ENCODE measurements at regions not wholly inside any gene's neighbourhood (a gene's known extent, or its start where the extent isn't known, plus 50 kb on each side); places are given as distances from the start of the nearest gene placed in this dataset.

DNA sequence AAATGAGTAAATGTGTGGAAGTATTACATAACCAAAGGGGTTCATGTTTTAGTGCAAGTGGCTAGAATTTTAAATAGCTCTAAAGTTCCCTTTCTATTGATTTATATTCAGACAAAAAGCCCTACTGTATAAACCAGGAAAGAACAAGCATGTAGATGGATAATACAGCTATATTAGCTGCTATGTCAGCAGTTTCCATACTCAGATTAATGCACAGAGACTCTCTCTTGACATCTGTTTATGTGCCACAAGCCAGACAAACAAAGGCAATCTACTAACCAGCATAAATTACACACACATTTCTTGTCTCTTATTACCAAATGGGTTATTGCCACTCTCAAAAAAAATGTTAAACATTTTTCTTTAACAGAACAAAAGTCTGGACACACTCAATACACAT, 760.1 kb upstream of the NECTIN3 start:
- Histone ChIP-seq H3K9me3 (ENCODE audit: control insufficient read depth in 2 of 3, low read length in 3 of 3) (no peaks in the 10 kb centered on the region), H3K36me3 (ENCODE audit: control insufficient read depth in 2 of 3, insufficient read depth in 3 of 3, low read length in 3 of 3) (no peaks in the 10 kb centered on the region), H3K4me3 (ENCODE audit: low read length) (no peak overlapping the region), H3K4me1 (ENCODE audit: control insufficient read depth in 2 of 2, insufficient read depth in 2 of 2, low read length in 2 of 2) (no peaks in the 10 kb centered on the region), H3K27me3 (ENCODE audit: control insufficient read depth in 2 of 2, insufficient read depth in 2 of 2, low read length in 2 of 2) (no peaks in the 10 kb centered on the region), H3K27ac (ENCODE audit: low read depth, low read length) (no peak overlapping the region)
- ATAC-seq: no peak
- Mint-ChIP-seq H3K36me3 (no peaks in the 10 kb centered on the region), H3K4me3 (no peak overlapping the region), H3K4me1 (peaks cover 0 to 21% (median 12%) of the 10 kb centered on the region in 7 donors), H3K27me3 (peaks cover 0 to 3% (median 0%) of the 10 kb centered on the region in 5 donors), H3K9me3 (no peaks in the 10 kb centered on the region), H3K27ac (no peak overlapping the region)
- ChIA-PET POLR2A (interaction anchor here (0.5 to 0.7 kb wide), 2 partner anchors 661 to 1185 kb away, joined by 4 read pairs; no protein-coding TSS in a partner anchor), CTCF (interaction anchor here (0.7 to 1.6 kb wide), 3 partner anchors 8 to 578 kb away, joined by 3 to 5 read pairs (median 4); no protein-coding TSS in a partner anchor)
- no peak for DNase-seq
- intact Hi-C loops (cut with micrococcal nuclease): no loop called here

DNA sequence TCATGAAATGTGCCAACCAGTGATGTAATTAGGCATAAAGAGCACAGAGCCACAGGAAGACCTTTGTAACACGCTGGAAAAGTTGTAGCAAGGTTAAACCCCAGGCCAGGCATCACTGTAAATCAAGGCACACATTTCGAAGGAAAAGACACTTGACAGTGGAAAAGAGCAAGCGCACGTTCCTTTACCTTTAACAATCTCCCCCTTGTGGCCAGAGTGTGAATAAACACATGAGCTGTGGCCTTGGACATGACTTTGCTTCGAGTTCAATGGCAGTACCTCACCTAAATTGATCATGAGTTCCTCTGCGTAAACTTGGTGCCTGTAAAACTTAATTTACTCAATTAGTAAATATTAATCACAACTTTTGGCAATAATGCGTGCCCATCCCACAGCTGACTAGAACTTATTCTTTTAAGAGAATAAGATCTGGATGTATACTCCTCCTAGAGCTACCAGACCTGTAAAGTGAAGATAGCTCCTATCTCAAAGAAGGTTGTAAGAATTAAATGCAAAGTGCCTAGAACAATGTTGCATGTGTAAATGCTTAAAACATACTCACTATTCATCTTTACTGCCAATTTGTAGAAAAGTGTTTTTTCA, 757.0 kb upstream of the NECTIN3 start:
- ChIA-PET POLR2A (no interaction called here), CTCF (interaction anchor here (0.6 to 1.6 kb wide), 12 partner anchors 8 to 1495 kb away, joined by 3 to 11 read pairs (median 4); no protein-coding TSS in a partner anchor)
- Histone ChIP-seq H3K36me3 (ENCODE audit: control insufficient read depth in 2 of 3, insufficient read depth in 3 of 3, low read length in 3 of 3) (no peaks in the 10 kb centered on the region), H3K27ac (ENCODE audit: low read depth, low read length) (no peak overlapping the region), H3K27me3 (ENCODE audit: control insufficient read depth in 2 of 2, insufficient read depth in 2 of 2, low read length in 2 of 2) (no peaks in the 10 kb centered on the region), H3K4me3 (ENCODE audit: low read length) (no peak overlapping the region), H3K4me1 (ENCODE audit: control insufficient read depth in 2 of 2, insufficient read depth in 2 of 2, low read length in 2 of 2) (no peaks in the 10 kb centered on the region), H3K9me3 (ENCODE audit: control insufficient read depth in 2 of 3, low read length in 3 of 3) (no peaks in the 10 kb centered on the region)
- peaks cover 0 to 6% (median 0%) of the 10 kb centered on the region in 5 donors for H3K27me3 Mint-ChIP-seq
- H3K4me3 Mint-ChIP-seq: peak overlapping the region in 1 of 10 donors; percentile 11
- DNase-seq (peak in 8 of 9 donors; percentile 25 to 66 (median 56)), ATAC-seq (peak; percentile 76)
- intact Hi-C loops (cut with micrococcal nuclease): loop anchor here (1.0 to 2.0 kb wide), 12 partner anchors 508 to 1825 kb away; no protein-coding TSS in a partner anchor
- no peaks in the 10 kb centered on the region for H3K9me3 Mint-ChIP-seq
- H3K4me1 Mint-ChIP-seq: peaks cover 0 to 5% (median 0%) of the 10 kb centered on the region in 7 donors
- H3K27ac Mint-ChIP-seq: no peak overlapping the region
- H3K36me3 Mint-ChIP-seq: no peaks in the 10 kb centered on the region

DNA sequence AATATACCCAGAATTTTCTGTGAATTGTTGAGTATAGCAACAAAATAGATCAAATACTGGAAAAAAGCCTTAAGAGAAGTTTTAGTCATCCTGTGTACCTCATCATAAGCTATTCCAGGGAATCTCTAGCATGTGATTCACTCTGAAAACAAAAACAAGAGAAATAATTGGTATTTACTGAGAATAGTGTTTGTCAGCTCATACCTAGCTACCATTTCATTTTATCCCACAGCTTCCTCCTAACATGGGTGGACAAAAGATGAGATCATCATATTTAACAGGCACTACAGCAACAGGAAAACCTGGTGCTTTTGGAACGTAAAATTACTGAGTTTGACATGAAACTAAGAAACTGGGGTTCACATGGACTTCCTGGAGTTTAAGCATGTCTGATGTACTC, 753.5 kb upstream of the NECTIN3 start:
- no peaks in the 10 kb centered on the region for H3K27me3 ChIP-seq (ENCODE audit: control insufficient read depth in 2 of 2, insufficient read depth in 2 of 2, low read length in 2 of 2)
- ChIA-PET CTCF (interaction anchor here (1.0 kb wide), 1 partner anchor 8 kb away, joined by 4 read pairs; no protein-coding TSS in a partner anchor), POLR2A (no interaction called here)
- Mint-ChIP-seq H3K27ac (no peak overlapping the region), H3K4me1 (peaks cover 0 to 5% (median 0%) of the 10 kb centered on the region in 7 donors), H3K4me3 (no peak overlapping the region), H3K36me3 (no peaks in the 10 kb centered on the region), H3K9me3 (no peaks in the 10 kb centered on the region), H3K27me3 (peaks cover 0 to 6% (median 4%) of the 10 kb centered on the region in 5 donors)
- DNase-seq: no peak
- H3K9me3 ChIP-seq (ENCODE audit: control insufficient read depth in 2 of 3, low read length in 3 of 3): no peaks in the 10 kb centered on the region
- no peaks in the 10 kb centered on the region for H3K4me1 ChIP-seq (ENCODE audit: control insufficient read depth in 2 of 2, insufficient read depth in 2 of 2, low read length in 2 of 2)
- no peak overlapping the region for H3K27ac ChIP-seq (ENCODE audit: low read depth, low read length)
- intact Hi-C loops (cut with micrococcal nuclease): no loop called here
- no peak overlapping the region for H3K4me3 ChIP-seq (ENCODE audit: low read length)
- no peaks in the 10 kb centered on the region for H3K36me3 ChIP-seq (ENCODE audit: control insufficient read depth in 2 of 3, insufficient read depth in 3 of 3, low read length in 3 of 3)
- no peak for ATAC-seq

DNA sequence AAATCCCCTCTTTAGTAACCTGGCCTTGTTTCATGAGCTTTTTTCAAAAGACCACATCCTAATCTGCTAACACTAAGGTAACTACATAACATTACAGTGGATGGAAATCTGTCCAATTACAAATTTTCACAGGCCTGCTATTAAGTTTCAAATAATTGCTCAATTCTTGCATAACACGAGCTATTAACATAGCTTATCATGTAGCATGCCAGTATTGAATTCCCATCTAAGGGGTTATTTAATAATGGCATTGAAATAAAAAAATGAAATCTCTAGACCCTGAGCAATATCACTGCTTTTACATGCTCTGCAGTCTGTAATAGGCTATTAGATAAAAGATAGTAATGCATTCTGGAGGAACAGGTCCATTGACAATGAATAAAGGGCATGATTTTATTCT, 748.3 kb upstream of the NECTIN3 start:
- no peaks in the 10 kb centered on the region for H3K9me3 ChIP-seq (ENCODE audit: control insufficient read depth in 2 of 3, low read length in 3 of 3)
- no peak overlapping the region for H3K4me3 ChIP-seq (ENCODE audit: low read length)
- H3K4me1 Mint-ChIP-seq: no peaks in the 10 kb centered on the region
- no peak overlapping the region for H3K27ac ChIP-seq (ENCODE audit: low read depth, low read length)
- ATAC-seq (no peak), DNase-seq (no peak)
- no peak overlapping the region for H3K4me3 Mint-ChIP-seq
- peaks cover 0 to 3% (median 0%) of the 10 kb centered on the region in 11 donors for H3K9me3 Mint-ChIP-seq
- no peaks in the 10 kb centered on the region for H3K36me3 ChIP-seq (ENCODE audit: control insufficient read depth in 2 of 3, insufficient read depth in 3 of 3, low read length in 3 of 3)
- H3K4me1 ChIP-seq (ENCODE audit: control insufficient read depth in 2 of 2, insufficient read depth in 2 of 2, low read length in 2 of 2): no peaks in the 10 kb centered on the region
- ChIA-PET CTCF (interaction anchor here (1.9 kb wide), 1 partner anchor 9 kb away, joined by 7 read pairs; no protein-coding TSS in a partner anchor), POLR2A (no interaction called here)
- intact Hi-C loops (cut with micrococcal nuclease): no loop called here
- H3K36me3 Mint-ChIP-seq: no peaks in the 10 kb centered on the region
- peaks cover 0 to 6% (median 4%) of the 10 kb centered on the region in 5 donors for H3K27me3 Mint-ChIP-seq
- H3K27ac Mint-ChIP-seq: no peak overlapping the region
- H3K27me3 ChIP-seq (ENCODE audit: control insufficient read depth in 2 of 2, insufficient read depth in 2 of 2, low read length in 2 of 2): peaks cover 0 to 2% of the 10 kb centered on the region in 2 donors

DNA sequence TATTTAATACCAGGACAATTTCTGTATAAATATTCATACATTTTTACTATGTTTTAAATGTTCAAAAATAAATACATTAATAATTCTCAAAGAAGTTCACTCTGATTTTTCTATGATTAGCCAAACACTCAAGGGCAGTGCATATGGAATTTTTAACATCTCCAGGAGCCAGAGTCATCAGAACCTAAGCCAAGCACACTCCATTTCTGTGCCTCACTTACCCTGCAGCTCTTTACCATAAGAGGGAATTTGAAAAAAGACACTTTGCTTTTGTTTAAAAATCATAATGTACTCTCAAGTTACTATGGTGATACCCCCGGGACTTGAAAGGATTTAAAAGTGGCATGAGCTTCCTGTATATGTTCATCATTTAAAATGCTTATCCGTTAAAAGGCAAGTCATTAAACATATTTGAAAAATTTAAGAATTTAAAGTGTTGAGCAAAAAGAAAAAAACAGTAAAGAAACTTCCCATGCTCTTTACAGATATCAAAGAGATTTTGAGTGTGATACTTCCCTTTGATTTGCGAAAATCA, 747.4 kb upstream of the NECTIN3 start:
- H3K9me3 ChIP-seq (ENCODE audit: control insufficient read depth in 2 of 3, low read length in 3 of 3): no peaks in the 10 kb centered on the region
- peaks cover 0 to 3% (median 0%) of the 10 kb centered on the region in 11 donors for H3K9me3 Mint-ChIP-seq
- ATAC-seq: no peak
- no peak overlapping the region for H3K27ac Mint-ChIP-seq
- ChIA-PET POLR2A (no interaction called here), CTCF (interaction anchor here (1.9 kb wide), 1 partner anchor 10 kb away, joined by 7 read pairs; no protein-coding TSS in a partner anchor)
- no peaks in the 10 kb centered on the region for H3K36me3 ChIP-seq (ENCODE audit: control insufficient read depth in 2 of 3, insufficient read depth in 3 of 3, low read length in 3 of 3)
- H3K4me1 ChIP-seq (ENCODE audit: control insufficient read depth in 2 of 2, insufficient read depth in 2 of 2, low read length in 2 of 2): no peaks in the 10 kb centered on the region
- no peak for DNase-seq
- intact Hi-C loops (cut with micrococcal nuclease): no loop called here
- H3K27me3 ChIP-seq (ENCODE audit: control insufficient read depth in 2 of 2, insufficient read depth in 2 of 2, low read length in 2 of 2): peaks cover 0 to 2% of the 10 kb centered on the region in 2 donors
- H3K27ac ChIP-seq (ENCODE audit: low read depth, low read length): no peak overlapping the region
- no peak overlapping the region for H3K4me3 Mint-ChIP-seq
- H3K4me1 Mint-ChIP-seq: no peaks in the 10 kb centered on the region
- no peaks in the 10 kb centered on the region for H3K36me3 Mint-ChIP-seq
- no peak overlapping the region for H3K4me3 ChIP-seq (ENCODE audit: low read length)
- peaks cover 0 to 6% (median 4%) of the 10 kb centered on the region in 5 donors for H3K27me3 Mint-ChIP-seq

DNA sequence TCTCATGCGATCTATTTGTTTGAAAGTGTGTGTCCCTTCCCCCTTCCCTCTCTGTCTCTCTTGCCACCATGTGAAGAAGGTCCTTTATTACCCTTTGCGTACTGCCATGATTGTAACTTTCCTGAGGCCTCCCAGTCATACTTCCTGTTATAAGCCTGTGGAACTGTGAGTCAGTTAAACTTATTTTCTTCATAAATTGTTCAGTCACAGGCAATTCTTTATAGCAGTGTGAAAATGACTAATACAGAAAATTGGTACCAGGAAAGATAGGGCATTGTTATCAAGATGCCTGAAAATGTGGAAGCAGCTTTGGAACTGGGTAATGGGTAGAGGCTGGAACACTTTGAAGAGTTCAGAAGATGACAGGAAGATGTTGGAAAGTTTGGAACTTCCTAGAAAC, 743.7 kb upstream of the NECTIN3 start:
- Histone ChIP-seq H3K27me3 (ENCODE audit: control insufficient read depth in 2 of 2, insufficient read depth in 2 of 2, low read length in 2 of 2) (peaks cover 0 to 2% of the 10 kb centered on the region in 2 donors), H3K9me3 (ENCODE audit: control insufficient read depth in 2 of 3, low read length in 3 of 3) (no peaks in the 10 kb centered on the region), H3K4me1 (ENCODE audit: control insufficient read depth in 2 of 2, insufficient read depth in 2 of 2, low read length in 2 of 2) (no peaks in the 10 kb centered on the region), H3K27ac (ENCODE audit: low read depth, low read length) (no peak overlapping the region), H3K36me3 (ENCODE audit: control insufficient read depth in 2 of 3, insufficient read depth in 3 of 3, low read length in 3 of 3) (no peaks in the 10 kb centered on the region), H3K4me3 (ENCODE audit: low read length) (no peak overlapping the region)
- POLR2A ChIA-PET: interaction anchor here (0.6 kb wide), 1 partner anchor 270 kb away, joined by 3 read pairs; no protein-coding TSS in a partner anchor
- intact Hi-C loops (cut with micrococcal nuclease): no loop called here
- ATAC-seq (no peak), DNase-seq (no peak)
- Mint-ChIP-seq H3K36me3 (no peaks in the 10 kb centered on the region), H3K4me3 (no peak overlapping the region), H3K4me1 (no peaks in the 10 kb centered on the region), H3K27me3 (peaks cover 0 to 4% (median 1%) of the 10 kb centered on the region in 5 donors), H3K9me3 (peaks cover 0 to 3% (median 0%) of the 10 kb centered on the region in 11 donors), H3K27ac (no peak overlapping the region)
- CTCF ChIA-PET: interaction anchor here (1.3 kb wide), 1 partner anchor 13 kb away, joined by 6 read pairs; no protein-coding TSS in a partner anchor

All from naive thymus-derived CD4-positive, alpha-beta T cell (primary cell).